Left lung (tissue), 4 donors: ENCODE measurements at regions not wholly inside any gene's neighbourhood (a gene's known extent, or its start where the extent isn't known, plus 50 kb on each side); places are given as distances from the start of the nearest gene placed in this dataset.

Source experiments
- ATAC-seq: fragments of 200-7000 bp; cut with Tn5 transposase; one replicate; pipeline ENCODE4 v1.9.1; 2020; ENCODE audit warnings: moderate library complexity
- DNase-seq, 4 donors: peaks; one replicate each; pipeline ENCODE4 v3.0.0-alpha.2; 2013 to 2020
- H3K27ac ChIP-seq, 2 donors: fragments of 200-600 bp; sonication (generic) in 1 of 2; one replicate each; pipeline versions ENCODE4 v1.5.0 to v1.8.0; 2020 to 2021
- H3K27me3 ChIP-seq, 2 donors: fragments of 200-600 bp; sonication (generic) in 1 of 2; one replicate each; pipeline versions ENCODE4 v1.5.0 to v1.8.0; 2020 to 2021
- H3K36me3 ChIP-seq, 2 donors: fragments of 200-600 bp; sonication (generic) in 1 of 2; one replicate each; pipeline versions ENCODE4 v1.5.0 to v1.8.0; 2020 to 2021
- H3K4me1 ChIP-seq, 2 donors: fragments of 200-600 bp; one replicate each; pipeline ENCODE4 v1.8.0; 2021
- H3K4me3 ChIP-seq, 2 donors: fragments of 200-600 bp; sonication (generic) in 1 of 2; one replicate each; pipeline versions ENCODE4 v1.5.0 to v1.8.0; 2020 to 2021; ENCODE audit warnings: mild to moderate bottlenecking in 1 of 2
- H3K9me3 ChIP-seq, 2 donors: fragments of 200-600 bp; sonication (generic) in 1 of 2; one replicate each; pipeline versions ENCODE4 v1.5.0 to v1.8.0; 2020 to 2021
- intact Hi-C, 2 donors: fragments of 100-400 bp; cut with DNase I; formaldehyde crosslinking; loops; one replicate each; pipeline versions ENCODE4 v1.11.2 to v1.14.2; 2022
- TF ChIP-seq, protein P1 (sequence below), 2 donors: fragments of 200-600 bp; sonication (generic) in 1 of 2; IDR thresholded peaks; one replicate each; pipeline versions ENCODE4 v1.5.0 to v1.8.0; 2021; ENCODE audit warnings: antibody characterized with exemption in 2 of 2
- donor health status: DM: no; HTN: yes; CAD: no.
- donor health status: DM: no; HTN: no; CAD: no.

DNA sequence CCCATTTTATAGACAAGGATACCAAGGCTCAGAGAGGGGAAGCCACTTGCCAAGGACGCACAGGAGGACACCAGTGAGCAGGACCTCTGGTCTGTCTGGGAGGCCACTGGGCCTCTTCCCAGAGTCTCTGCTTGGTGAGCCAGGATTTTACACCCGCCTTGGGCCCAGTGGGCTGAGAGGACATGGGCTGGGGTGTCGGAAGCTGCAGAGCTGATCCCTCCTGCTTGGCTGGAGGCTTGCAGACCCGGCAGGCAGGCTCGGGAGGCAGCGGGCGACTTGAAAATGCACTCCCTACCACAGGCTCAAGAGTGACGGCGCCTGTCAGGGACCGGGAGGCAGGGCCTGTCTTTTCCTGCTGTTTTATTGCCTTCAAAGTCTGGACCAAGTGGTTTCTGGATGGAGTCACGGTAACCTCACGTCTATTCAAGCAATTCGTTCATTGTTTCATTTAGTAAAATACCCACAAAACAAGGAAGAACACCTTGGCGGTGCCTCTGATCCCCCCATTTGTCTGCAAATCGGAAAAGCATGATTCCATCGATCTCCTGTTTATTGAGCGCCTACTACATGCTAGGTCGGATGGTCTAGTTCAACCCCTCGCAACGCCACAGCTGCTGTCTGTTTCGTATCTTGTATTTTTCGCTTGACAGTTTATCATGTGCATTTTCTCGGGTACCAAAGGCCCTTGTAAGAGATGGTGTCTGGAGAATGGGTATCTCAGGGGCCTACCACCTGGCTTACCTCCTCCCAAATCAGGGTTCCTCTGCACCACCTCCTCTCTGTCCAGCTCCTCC is 108.1 kb upstream of the IER5L start:
- DNase-seq, result peak in 1 of 4 donors; percentile 25
- Histone ChIP-seq H3K27ac (no peak overlapping the region), H3K9me3 (no peaks in the 10 kb centered on the region), H3K27me3 (peaks cover 0 to 5% of the 10 kb centered on the region in 2 donors), H3K36me3 (peaks cover 0 to 3% of the 10 kb centered on the region in 2 donors), H3K4me1 (peaks cover 11 to 39% of the 10 kb centered on the region in 2 donors), H3K4me3 (no peak overlapping the region)
- TF ChIP-seq, protein P1, sequence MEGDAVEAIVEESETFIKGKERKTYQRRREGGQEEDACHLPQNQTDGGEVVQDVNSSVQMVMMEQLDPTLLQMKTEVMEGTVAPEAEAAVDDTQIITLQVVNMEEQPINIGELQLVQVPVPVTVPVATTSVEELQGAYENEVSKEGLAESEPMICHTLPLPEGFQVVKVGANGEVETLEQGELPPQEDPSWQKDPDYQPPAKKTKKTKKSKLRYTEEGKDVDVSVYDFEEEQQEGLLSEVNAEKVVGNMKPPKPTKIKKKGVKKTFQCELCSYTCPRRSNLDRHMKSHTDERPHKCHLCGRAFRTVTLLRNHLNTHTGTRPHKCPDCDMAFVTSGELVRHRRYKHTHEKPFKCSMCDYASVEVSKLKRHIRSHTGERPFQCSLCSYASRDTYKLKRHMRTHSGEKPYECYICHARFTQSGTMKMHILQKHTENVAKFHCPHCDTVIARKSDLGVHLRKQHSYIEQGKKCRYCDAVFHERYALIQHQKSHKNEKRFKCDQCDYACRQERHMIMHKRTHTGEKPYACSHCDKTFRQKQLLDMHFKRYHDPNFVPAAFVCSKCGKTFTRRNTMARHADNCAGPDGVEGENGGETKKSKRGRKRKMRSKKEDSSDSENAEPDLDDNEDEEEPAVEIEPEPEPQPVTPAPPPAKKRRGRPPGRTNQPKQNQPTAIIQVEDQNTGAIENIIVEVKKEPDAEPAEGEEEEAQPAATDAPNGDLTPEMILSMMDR (IDR thresholded peaks at IDR 0.05), result no peak
- intact Hi-C loops, result no loop called here
- no peak for ATAC-seq

DNA sequence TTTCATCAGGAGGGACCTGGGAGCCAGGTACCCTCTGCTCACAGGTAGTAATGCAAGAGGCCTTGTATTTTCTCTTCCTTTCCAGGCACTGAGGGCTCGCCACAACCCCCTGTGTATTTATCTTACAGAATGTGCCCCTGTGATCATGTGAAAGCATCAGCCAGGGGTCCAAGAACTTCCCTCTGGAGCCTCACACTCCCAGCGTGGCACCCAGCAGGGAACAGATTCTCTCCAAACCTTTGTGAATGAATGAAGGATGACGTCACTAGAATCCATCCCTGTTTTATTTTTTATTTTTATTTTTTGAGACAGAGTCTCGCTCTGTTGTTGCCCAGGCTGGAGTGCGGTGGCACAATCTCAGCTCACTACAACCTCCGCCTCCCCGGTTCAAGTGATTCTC is 107.3 kb upstream of the IER5L start:
- peaks cover 0 to 3% of the 10 kb centered on the region in 2 donors for H3K36me3 ChIP-seq
- TF ChIP-seq, protein P1 (IDR thresholded peaks at IDR 0.05), result no peak
- no peak for ATAC-seq
- H3K4me1 ChIP-seq, result peaks cover 11 to 32% of the 10 kb centered on the region in 2 donors
- no peak overlapping the region for H3K4me3 ChIP-seq
- peak in 1 of 4 donors; percentile 11 for DNase-seq
- intact Hi-C loops, result no loop called here
- no peaks in the 10 kb centered on the region for H3K9me3 ChIP-seq
- H3K27ac ChIP-seq, result no peak overlapping the region
- H3K27me3 ChIP-seq, result no peaks in the 10 kb centered on the region

DNA sequence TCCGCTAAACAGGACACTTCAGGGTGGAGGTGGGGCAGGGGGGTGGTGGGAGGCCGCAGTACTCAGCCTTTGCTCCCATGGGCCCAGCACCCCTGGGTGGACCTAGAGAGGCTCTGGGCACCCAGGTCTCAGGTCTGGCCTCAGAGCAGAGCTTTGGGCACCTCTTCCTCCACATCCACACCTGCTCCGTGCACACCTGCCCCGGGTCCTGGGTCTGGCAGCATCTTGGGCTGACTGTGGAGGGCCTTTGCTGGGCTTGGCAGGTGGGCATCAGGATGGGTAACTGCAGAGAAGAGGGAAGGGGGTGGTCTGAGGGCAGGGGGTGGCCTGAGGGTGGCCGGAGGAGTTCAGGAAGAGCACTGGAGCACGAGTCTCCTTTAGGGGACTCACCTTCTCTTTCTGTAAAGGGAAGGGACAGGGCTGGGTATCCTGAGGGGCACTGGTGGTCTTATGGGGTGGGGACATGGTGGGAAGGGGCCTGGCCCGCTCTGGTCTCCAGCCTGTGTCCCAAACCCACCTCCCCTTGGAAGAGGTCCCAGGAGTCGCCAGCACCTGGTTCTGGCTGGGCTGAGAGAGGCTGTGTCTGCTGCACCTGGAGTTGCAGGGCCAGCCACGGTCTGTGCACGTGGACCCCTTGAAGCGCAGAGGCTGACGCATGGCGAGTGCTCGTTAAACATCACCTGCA is 106.7 kb upstream of the IER5L start:
- no peak for ATAC-seq
- no peaks in the 10 kb centered on the region for H3K9me3 ChIP-seq
- no peak overlapping the region for H3K4me3 ChIP-seq
- peaks cover 11 to 28% of the 10 kb centered on the region in 2 donors for H3K4me1 ChIP-seq
- H3K36me3 ChIP-seq, result peaks cover 0 to 3% of the 10 kb centered on the region in 2 donors
- intact Hi-C loops, result no loop called here
- peak in 1 of 4 donors; percentile 26 for DNase-seq
- H3K27ac ChIP-seq, result no peak overlapping the region
- TF ChIP-seq, protein P1 (IDR thresholded peaks at IDR 0.05), result no peak
- no peaks in the 10 kb centered on the region for H3K27me3 ChIP-seq

DNA sequence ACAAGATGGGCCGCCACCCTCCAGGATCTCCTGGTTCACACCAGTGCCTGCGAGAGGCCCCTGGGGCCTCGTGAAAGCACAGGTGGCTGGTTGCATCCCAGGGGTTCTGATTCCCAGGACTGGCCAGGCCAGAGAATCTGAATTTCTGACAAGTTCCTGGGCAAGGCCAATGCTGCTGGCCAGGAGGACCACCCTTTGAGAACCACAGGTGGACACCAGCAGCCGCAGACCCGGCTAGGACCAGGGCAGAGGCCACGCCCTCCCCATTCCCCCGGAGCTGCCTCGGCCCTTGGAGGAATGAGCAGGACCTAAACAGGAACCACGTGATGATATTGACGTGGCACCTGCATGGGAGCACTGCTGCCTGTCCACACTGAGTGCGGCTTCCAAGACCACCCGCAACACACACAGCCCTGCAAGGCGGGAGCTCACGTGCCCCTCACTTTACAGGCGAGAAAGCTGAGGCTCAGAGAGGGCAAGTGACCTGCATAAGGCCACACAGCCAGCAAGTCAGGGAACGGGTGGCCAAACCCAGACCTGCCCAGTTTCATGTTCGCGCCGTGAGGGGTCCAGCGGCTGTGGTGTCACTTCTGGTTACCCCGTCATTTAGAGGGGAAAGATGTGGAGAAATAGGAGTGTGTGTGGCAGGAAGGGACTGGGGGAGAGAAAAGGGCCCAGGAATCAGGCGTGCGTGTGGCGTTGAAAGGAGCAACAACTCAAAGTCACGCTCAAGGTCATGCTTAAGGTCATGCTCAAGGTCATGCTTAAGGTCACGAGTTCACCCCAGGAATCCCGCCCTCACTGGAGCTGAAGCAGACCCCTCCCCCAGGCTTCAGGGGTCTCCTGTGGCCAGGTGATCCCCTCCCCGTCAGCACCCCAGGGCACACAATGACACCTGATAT is 105.9 kb upstream of the IER5L start:
- H3K4me1 ChIP-seq, result peaks cover 11 to 28% of the 10 kb centered on the region in 2 donors
- no peak for ATAC-seq
- TF ChIP-seq, protein P1 (IDR thresholded peaks at IDR 0.05), result no peak
- peak in 2 of 4 donors; percentile 5 to 26 for DNase-seq
- peaks cover 0 to 3% of the 10 kb centered on the region in 2 donors for H3K36me3 ChIP-seq
- H3K4me3 ChIP-seq, result peak overlapping the region in 1 of 2 donors; percentile 53
- H3K27me3 ChIP-seq, result no peaks in the 10 kb centered on the region
- no peak overlapping the region for H3K27ac ChIP-seq
- intact Hi-C loops, result no loop called here
- H3K9me3 ChIP-seq, result no peaks in the 10 kb centered on the region
